ENCODE measurements at regions not wholly inside any gene's neighbourhood (a gene's known extent, or its start where the extent isn't known, plus 50 kb on each side); places are given as distances from the start of the nearest gene placed in this dataset.

DNA sequence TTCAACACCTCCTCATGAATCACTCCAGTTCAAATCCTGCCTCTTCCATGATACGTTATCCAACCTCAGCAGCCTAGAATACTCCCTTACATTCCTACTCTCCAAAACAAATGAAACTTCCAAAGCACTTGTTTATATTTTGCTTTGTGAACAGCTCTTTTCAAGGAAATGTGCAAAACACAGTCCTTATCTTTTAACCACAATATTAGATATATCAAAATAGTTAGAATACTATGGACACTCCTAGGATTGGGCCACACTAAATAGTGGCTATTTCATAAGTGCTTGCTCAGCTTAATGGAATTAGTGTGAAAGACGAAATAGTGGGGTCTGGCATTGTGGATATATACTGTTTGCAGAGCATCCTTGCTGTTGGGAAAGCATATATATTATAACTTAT, 173.5 kb downstream of the ZC3H11B start:
- TF ChIP-seq, protein P1, sequence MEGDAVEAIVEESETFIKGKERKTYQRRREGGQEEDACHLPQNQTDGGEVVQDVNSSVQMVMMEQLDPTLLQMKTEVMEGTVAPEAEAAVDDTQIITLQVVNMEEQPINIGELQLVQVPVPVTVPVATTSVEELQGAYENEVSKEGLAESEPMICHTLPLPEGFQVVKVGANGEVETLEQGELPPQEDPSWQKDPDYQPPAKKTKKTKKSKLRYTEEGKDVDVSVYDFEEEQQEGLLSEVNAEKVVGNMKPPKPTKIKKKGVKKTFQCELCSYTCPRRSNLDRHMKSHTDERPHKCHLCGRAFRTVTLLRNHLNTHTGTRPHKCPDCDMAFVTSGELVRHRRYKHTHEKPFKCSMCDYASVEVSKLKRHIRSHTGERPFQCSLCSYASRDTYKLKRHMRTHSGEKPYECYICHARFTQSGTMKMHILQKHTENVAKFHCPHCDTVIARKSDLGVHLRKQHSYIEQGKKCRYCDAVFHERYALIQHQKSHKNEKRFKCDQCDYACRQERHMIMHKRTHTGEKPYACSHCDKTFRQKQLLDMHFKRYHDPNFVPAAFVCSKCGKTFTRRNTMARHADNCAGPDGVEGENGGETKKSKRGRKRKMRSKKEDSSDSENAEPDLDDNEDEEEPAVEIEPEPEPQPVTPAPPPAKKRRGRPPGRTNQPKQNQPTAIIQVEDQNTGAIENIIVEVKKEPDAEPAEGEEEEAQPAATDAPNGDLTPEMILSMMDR (conservative IDR thresholded peaks at IDR 0.05), result no peak
- TF ChIP-seq EZH2 (IDR thresholded peaks at IDR 0.05; ENCODE audit: low read depth), result no peak
- no peaks in the 10 kb centered on the region for H4K20me1 ChIP-seq (ENCODE audit: insufficient read depth)
- no peak for DNase-seq
- ChIA-PET POLR2A (ENCODE audit: unreplicated experiment) (no interaction called here), CTCF (no interaction called here)
- H3K27me3 ChIP-seq (ENCODE audit: insufficient read depth, low read depth), result no peaks in the 10 kb centered on the region
- H2AFZ ChIP-seq, result no peak overlapping the region
- no peaks in the 10 kb centered on the region for H3K79me2 ChIP-seq (ENCODE audit: low read depth)
- H3K4me3 ChIP-seq, result no peak overlapping the region
- peaks cover 3% of the 10 kb centered on the region; the same call in 1 of the 2 replicates for H3K9me2 ChIP-seq (ENCODE audit: insufficient read depth)
- no peaks in the 10 kb centered on the region for H3F3A ChIP-seq (ENCODE audit: insufficient read depth, low read depth)
- no peak overlapping the region for H3K4me2 ChIP-seq
- intact Hi-C loops (cut with micrococcal nuclease; ENCODE audit: unreplicated experiment), result no loop called here
- H3K36me3 ChIP-seq (ENCODE audit: low read depth), result no peaks in the 10 kb centered on the region
- no peaks in the 10 kb centered on the region for H3K4me1 ChIP-seq (replicated peaks; ENCODE audit: insufficient read depth)
- no peaks in the 10 kb centered on the region for H3K9me3 ChIP-seq (ENCODE audit: insufficient read depth, low read depth)
- H3K27ac ChIP-seq, result no peak overlapping the region
- no TSS peak for BruUV-seq (replicated peaks)

- no peak overlapping the region for H3K4me3 ChIP-seq
- no peak overlapping the region for H3K4me2 ChIP-seq
- CTCF ChIA-PET, result no interaction called here
- no peaks in the 10 kb centered on the region for H3K79me2 ChIP-seq (ENCODE audit: low read depth)
- no peaks in the 10 kb centered on the region for H3F3A ChIP-seq (ENCODE audit: insufficient read depth, low read depth)
- H3K27me3 ChIP-seq (ENCODE audit: insufficient read depth, low read depth), result no peaks in the 10 kb centered on the region
- H3K9me3 ChIP-seq (ENCODE audit: insufficient read depth, low read depth), result no peaks in the 10 kb centered on the region
- no peak overlapping the region for H3K27ac ChIP-seq
- no peaks in the 10 kb centered on the region for H3K4me1 ChIP-seq (replicated peaks; ENCODE audit: insufficient read depth)
- BruUV-seq (replicated peaks), result no TSS peak
- TF ChIP-seq, protein P1 (conservative IDR thresholded peaks at IDR 0.05), result no peak
- TF ChIP-seq EZH2 (IDR thresholded peaks at IDR 0.05; ENCODE audit: low read depth), result no peak
- DNase-seq, result no peak
- H3K36me3 ChIP-seq (ENCODE audit: low read depth), result no peaks in the 10 kb centered on the region
- H3K9me2 ChIP-seq (ENCODE audit: insufficient read depth), result peaks cover 3% of the 10 kb centered on the region; the same call in 1 of the 2 replicates
- no peak overlapping the region for H2AFZ ChIP-seq
- H4K20me1 ChIP-seq (ENCODE audit: insufficient read depth), result no peaks in the 10 kb centered on the region
- POLR2A ChIA-PET (ENCODE audit: unreplicated experiment), result no interaction called here
- intact Hi-C loops (cut with micrococcal nuclease; ENCODE audit: unreplicated experiment), result no loop called here
Measured at GRCh38 chr1:219438386-219438785, 174.5 kb downstream of the ZC3H11B start.

DNA sequence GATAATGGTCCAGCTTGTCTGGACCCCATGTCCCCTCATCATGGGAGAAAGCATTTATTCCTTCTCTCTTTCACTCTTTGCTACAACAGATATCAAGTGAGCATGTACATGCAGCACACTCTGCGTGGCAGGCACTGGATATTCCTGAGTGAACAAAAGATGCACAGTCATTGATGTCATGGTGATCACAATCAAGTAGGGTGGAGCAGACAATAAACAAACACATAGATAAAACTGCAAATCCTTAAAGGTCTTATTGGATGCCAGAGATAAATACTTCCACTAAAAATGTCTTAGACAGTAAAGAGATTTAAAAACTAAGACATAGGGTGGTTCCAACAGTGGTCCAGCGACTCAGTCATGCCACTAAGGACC, 178.0 kb downstream of the ZC3H11B start:
- intact Hi-C loops (cut with micrococcal nuclease; ENCODE audit: unreplicated experiment), result no loop called here
- TF ChIP-seq EZH2 (IDR thresholded peaks at IDR 0.05; ENCODE audit: low read depth), result no peak
- TF ChIP-seq, protein P1 (conservative IDR thresholded peaks at IDR 0.05), result no peak
- Histone ChIP-seq H3K4me1 (replicated peaks; ENCODE audit: insufficient read depth) (no peaks in the 10 kb centered on the region), H3K9me2 (ENCODE audit: insufficient read depth) (no peaks in the 10 kb centered on the region), H3K27ac (no peak overlapping the region), H3K4me2 (no peak overlapping the region), H3K36me3 (ENCODE audit: low read depth) (no peaks in the 10 kb centered on the region), H3K79me2 (ENCODE audit: low read depth) (no peaks in the 10 kb centered on the region), H4K20me1 (ENCODE audit: insufficient read depth) (no peaks in the 10 kb centered on the region), H3K4me3 (no peak overlapping the region), H3F3A (ENCODE audit: insufficient read depth, low read depth) (no peaks in the 10 kb centered on the region), H2AFZ (no peak overlapping the region), H3K27me3 (ENCODE audit: insufficient read depth, low read depth) (no peaks in the 10 kb centered on the region), H3K9me3 (ENCODE audit: insufficient read depth, low read depth) (no peaks in the 10 kb centered on the region)
- ChIA-PET POLR2A (ENCODE audit: unreplicated experiment) (no interaction called here), CTCF (no interaction called here)
- no TSS peak for BruUV-seq (replicated peaks)
- no peak for DNase-seq
